ENCODE measurements at regions not wholly inside any gene's neighbourhood (a gene's known extent, or its start where the extent isn't known, plus 50 kb on each side); places are given as distances from the start of the nearest gene placed in this dataset.

- no peak for TF ChIP-seq ZNF274 (IDR thresholded peaks at IDR 0.05; ENCODE audit: insufficient read depth, insufficient read length)
- TF ChIP-seq HCFC1 (IDR thresholded peaks at IDR 0.05; ENCODE audit: low read length) = no peak
- TF ChIP-seq CBX3 (IDR thresholded peaks at IDR 0.05; ENCODE audit: borderline replicate concordance, low read depth) = no peak
- TF ChIP-seq CTCF (IDR thresholded peaks at IDR 0.05 in 2 of 3, conservative IDR thresholded peaks at IDR 0.05 in 1 of 3; ENCODE audit: control insufficient read depth in 2 of 3, extremely low read depth in 1 of 3, insufficient read depth in 1 of 3, low read depth in 3 of 3, low read length in 3 of 3) = no peak
- TF ChIP-seq POLR2A (IDR thresholded peaks at IDR 0.05; ENCODE audit: low read depth, low read length) = no peak
- no peak for TF ChIP-seq RFX5 (IDR thresholded peaks at IDR 0.05; ENCODE audit: low read depth, low read length)
- TF ChIP-seq EP300 (IDR thresholded peaks at IDR 0.05; ENCODE audit: borderline replicate concordance in 1 of 2, control insufficient read depth in 1 of 2, low read depth in 2 of 2, low read length in 2 of 2) = no peak
- TF ChIP-seq EZH2 (IDR thresholded peaks at IDR 0.05; ENCODE audit: borderline replicate concordance, control insufficient read depth, low read depth, low read length) = no peak
Observed at GRCh38 chr3:76324101-76324500, 538.8 kb upstream of the ZNF717 start.
